Liver (tissue), 8 donors: ENCODE measurements at regions not wholly inside any gene's neighbourhood (a gene's known extent, or its start where the extent isn't known, plus 50 kb on each side); places are given as distances from the start of the nearest gene placed in this dataset.

ENCODE experiments used
- DNase-seq: peaks from one replicate; pipeline ENCODE4 v3.0.0-alpha.2; 2017; ENCODE audit warnings: low spot score
- H3K27ac ChIP-seq, 2 donors: one replicate each; pipeline ENCODE4 v1.7.0; 2013; ENCODE audit warnings: inconsistent platforms in 2 of 2, low read length in 2 of 2, control low read depth in 1 of 2, low read depth in 1 of 2, mild to moderate bottlenecking in 1 of 2
- H3K27me3 ChIP-seq, 4 donors: one replicate each; pipeline versions ENCODE4 v1.6.1 to v1.7.0; 2013; ENCODE audit warnings: low read length in 3 of 4, inconsistent platforms in 1 of 4, mild to moderate bottlenecking in 1 of 4, moderate library complexity in 1 of 4; ENCODE audit not compliant: control insufficient read depth in 4 of 4, insufficient read depth in 4 of 4
- H3K36me3 ChIP-seq, 4 donors: one replicate each; pipeline versions ENCODE4 v1.6.1 to v1.7.0; 2013; ENCODE audit warnings: low read length in 3 of 4, mild to moderate bottlenecking in 3 of 4, low read depth in 1 of 4, moderate library complexity in 1 of 4; ENCODE audit not compliant: control insufficient read depth in 4 of 4, insufficient read depth in 3 of 4
- H3K4me1 ChIP-seq, 4 donors: one replicate each; pipeline versions ENCODE4 v1.6.1 to v1.7.0; 2013; ENCODE audit warnings: low read length in 3 of 4, mild to moderate bottlenecking in 3 of 4, moderate library complexity in 1 of 4; ENCODE audit not compliant: control insufficient read depth in 4 of 4, insufficient read depth in 4 of 4
- H3K4me3 ChIP-seq, 3 donors: one replicate each; pipeline versions ENCODE4 v1.6.1 to v1.7.0; 2013; ENCODE audit warnings: low read length in 3 of 3, control low read depth in 1 of 3, low read depth in 1 of 3, mild to moderate bottlenecking in 1 of 3
- H3K9ac ChIP-seq, 2 donors: one replicate each; pipeline ENCODE4 v1.7.0; 2013; ENCODE audit warnings: low read length in 2 of 2, mild to moderate bottlenecking in 2 of 2, moderate library complexity in 2 of 2, control low read depth in 1 of 2, low read depth in 1 of 2
- H3K9me3 ChIP-seq, 4 donors: one replicate each; pipeline versions ENCODE4 v1.6.1 to v1.7.0; 2013; ENCODE audit warnings: low read length in 3 of 4; ENCODE audit not compliant: control insufficient read depth in 4 of 4
- ATF3 ChIP-seq: IDR thresholded peaks from 2 replicates; pipeline ENCODE4 v1.6.1; 2016; ENCODE audit warnings: antibody characterized with exemption
- CTCF ChIP-seq: fragments of 150-350 bp; IDR thresholded peaks from 2 replicates; pipeline ENCODE4 v1.5.1; 2017; ENCODE audit warnings: improper control_type of control experiment, low read depth, low read length; ENCODE audit not compliant: missing input control
- EGR1 ChIP-seq, 2 donors: IDR thresholded peaks; 2 replicates each; pipeline ENCODE4 v1.6.1; 2016 to 2018; ENCODE audit warnings: antibody characterized with exemption in 2 of 2, low read depth in 2 of 2
- FOXA1 ChIP-seq: IDR thresholded peaks from 2 replicates; pipeline ENCODE4 v1.6.1; 2016; ENCODE audit warnings: antibody characterized with exemption
- FOXA2 ChIP-seq: IDR thresholded peaks from 2 replicates; pipeline ENCODE4 v1.6.1; 2016; ENCODE audit warnings: antibody characterized with exemption
- GABPA ChIP-seq, 2 donors: IDR thresholded peaks in 1 of 2; conservative IDR thresholded peaks in 1 of 2; 2 replicates each; pipeline ENCODE4 v1.6.1; 2016; ENCODE audit warnings: antibody characterized with exemption in 2 of 2, mild to moderate bottlenecking in 1 of 2, moderate library complexity in 1 of 2
- HNF4A ChIP-seq, 2 donors: conservative IDR thresholded peaks; 2 replicates each; pipeline ENCODE4 v1.6.1; 2016; ENCODE audit warnings: antibody characterized with exemption in 2 of 2, mild to moderate bottlenecking in 2 of 2
- HNF4G ChIP-seq: IDR thresholded peaks from 2 replicates; pipeline ENCODE4 v1.6.1; 2016; ENCODE audit warnings: antibody characterized with exemption
- JUND ChIP-seq, 2 donors: IDR thresholded peaks; 2 replicates each; pipeline ENCODE4 v1.6.1; 2016; ENCODE audit warnings: antibody characterized with exemption in 2 of 2
- MAX ChIP-seq: IDR thresholded peaks from 2 replicates; pipeline ENCODE4 v1.6.1; 2016; ENCODE audit warnings: antibody characterized with exemption
- NR2F2 ChIP-seq: IDR thresholded peaks from 2 replicates; pipeline ENCODE4 v1.6.1; 2016; ENCODE audit warnings: antibody characterized with exemption
- RAD21 ChIP-seq, 2 donors: IDR thresholded peaks; 2 replicates each; pipeline ENCODE4 v1.6.1; 2016; ENCODE audit warnings: antibody characterized with exemption in 2 of 2, mild to moderate bottlenecking in 2 of 2
- REST ChIP-seq: IDR thresholded peaks from 2 replicates; pipeline ENCODE4 v1.6.1; 2016; ENCODE audit warnings: antibody characterized with exemption, mild to moderate bottlenecking
- RXRA ChIP-seq, 2 donors: IDR thresholded peaks; 2 replicates each; pipeline ENCODE4 v1.6.1; 2017 to 2018; ENCODE audit warnings: antibody characterized with exemption in 2 of 2, mild to moderate bottlenecking in 1 of 2
- SP1 ChIP-seq: IDR thresholded peaks from 2 replicates; pipeline ENCODE4 v1.6.1; 2018; ENCODE audit warnings: antibody characterized with exemption, mild to moderate bottlenecking
- TAF1 ChIP-seq: conservative IDR thresholded peaks from 2 replicates; pipeline ENCODE4 v1.6.1; 2016; ENCODE audit warnings: antibody characterized with exemption, mild to moderate bottlenecking
- YY1 ChIP-seq: IDR thresholded peaks from 2 replicates; pipeline ENCODE4 v1.6.1; 2016; ENCODE audit warnings: antibody characterized with exemption, mild to moderate bottlenecking
- WGBS: extraction: QIAGEN DNeasy Blood & Tissue Kit; methylation state at CpG from one replicate; pipeline ENCODE4 v1.1.7; 2013; 5-methylcytosine and 5-hydroxymethylcytosine counted together
- donor health status: healthy.
- donor health status: healthy.
- donor health status: healthy.
- donor health status: healthy.
- donor health status: healthy.

- Histone ChIP-seq H3K27me3 (no peaks in the 10 kb centered on the region), H3K9me3 (no peaks in the 10 kb centered on the region), H3K36me3 (no peaks in the 10 kb centered on the region), H3K27ac (no peak overlapping the region), H3K4me1 (no peaks in the 10 kb centered on the region), H3K9ac (no peak overlapping the region), H3K4me3 (no peak overlapping the region)
- WGBS: 56% methylated on average over 4 of the region's 4 CpGs
- TF ChIP-seq FOXA1: no peak
- TF ChIP-seq RXRA (IDR thresholded peaks at IDR 0.05): no peak
- TF ChIP-seq REST: no peak
- TF ChIP-seq HNF4G: no peak
- TF ChIP-seq FOXA2: no peak
- no peak for TF ChIP-seq CTCF
- no peak for TF ChIP-seq RAD21 (IDR thresholded peaks at IDR 0.05)
- TF ChIP-seq MAX: no peak
- no peak for TF ChIP-seq GABPA (IDR thresholded peaks at IDR 0.05 in 1 of 2, conservative IDR thresholded peaks at IDR 0.05 in 1 of 2)
- TF ChIP-seq ATF3: no peak
- no peak for TF ChIP-seq JUND (IDR thresholded peaks at IDR 0.05)
- no peak for DNase-seq
Measured at GRCh38 chr15:96535148-96535547, 204.6 kb downstream of the NR2F2 start.

- WGBS: 95% methylated on average over 3 of the region's 3 CpGs
- H3K4me3 ChIP-seq: no peak overlapping the region
- H3K9me3 ChIP-seq: no peaks in the 10 kb centered on the region
Measured at GRCh38 chr15:96538491-96538890, 208.0 kb downstream of the NR2F2 start.

More at GRCh38 chr15:96538491-96538890, 208.0 kb downstream of the NR2F2 start:
- Histone ChIP-seq H3K36me3 (no peaks in the 10 kb centered on the region), H3K9ac (no peak overlapping the region), H3K27me3 (no peaks in the 10 kb centered on the region), H3K27ac (no peak overlapping the region), H3K4me1 (no peaks in the 10 kb centered on the region)
- no peak for DNase-seq
- TF ChIP-seq RXRA (IDR thresholded peaks at IDR 0.05) (no peak), FOXA1 (no peak), MAX (no peak), NR2F2 (no peak), HNF4G (no peak), TAF1 (no peak), FOXA2 (no peak), ATF3 (no peak), RAD21 (IDR thresholded peaks at IDR 0.05) (no peak), EGR1 (IDR thresholded peaks at IDR 0.05; ENCODE audit: low read depth in 2 of 2) (no peak), GABPA (IDR thresholded peaks at IDR 0.05 in 1 of 2, conservative IDR thresholded peaks at IDR 0.05 in 1 of 2) (no peak), CTCF (no peak), SP1 (no peak), YY1 (no peak), JUND (IDR thresholded peaks at IDR 0.05) (no peak), HNF4A (conservative IDR thresholded peaks at IDR 0.05) (no peak), REST (no peak)
